ENCODE measurements at regions not wholly inside any gene's neighbourhood (a gene's known extent, or its start where the extent isn't known, plus 50 kb on each side); places are given as distances from the start of the nearest gene placed in this dataset.

DNA sequence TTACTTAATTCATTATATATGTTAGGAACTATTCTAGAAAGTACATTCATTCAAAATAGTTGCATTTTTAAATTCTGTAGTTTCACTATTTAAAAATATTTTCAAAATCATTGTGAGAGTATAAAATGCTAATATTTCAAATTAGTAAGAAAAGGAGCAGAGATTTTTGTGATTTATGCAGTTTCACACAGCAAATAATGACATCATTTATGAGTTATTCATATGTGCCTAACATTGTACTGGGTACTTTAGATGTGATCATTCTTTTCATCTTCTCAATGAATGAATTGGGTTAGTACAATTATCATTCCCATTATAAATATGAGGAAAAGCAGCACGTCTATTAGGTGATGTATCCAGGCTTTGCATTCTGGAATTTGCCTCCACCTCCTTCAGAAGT is 1451.0 kb upstream of the IGFBP7 start:
- DNase-seq (ENCODE audit: low spot score) (no peak), FAIRE-seq (no peak)

DNA sequence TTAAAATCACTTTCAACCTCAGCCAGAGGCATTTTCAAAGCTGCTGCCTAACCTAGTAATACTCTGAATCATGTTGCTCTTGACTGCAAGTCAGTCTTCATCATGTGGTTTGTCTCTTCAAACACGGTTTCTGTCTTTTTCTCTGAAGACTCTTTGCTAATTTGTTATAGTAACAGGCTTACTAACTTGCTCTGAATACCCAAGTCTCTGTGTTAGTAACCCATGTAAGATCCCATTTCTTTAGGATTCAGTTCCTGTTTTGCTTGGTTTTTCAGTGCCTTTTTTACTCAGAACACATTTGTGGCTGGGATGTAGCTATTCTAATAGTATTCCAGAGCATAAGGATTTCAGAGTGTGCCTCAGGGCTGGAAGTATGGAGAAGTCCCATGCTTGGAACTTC is 1450.6 kb upstream of the IGFBP7 start:
- DNase-seq (ENCODE audit: low spot score): no peak
- no peak for FAIRE-seq

DNA sequence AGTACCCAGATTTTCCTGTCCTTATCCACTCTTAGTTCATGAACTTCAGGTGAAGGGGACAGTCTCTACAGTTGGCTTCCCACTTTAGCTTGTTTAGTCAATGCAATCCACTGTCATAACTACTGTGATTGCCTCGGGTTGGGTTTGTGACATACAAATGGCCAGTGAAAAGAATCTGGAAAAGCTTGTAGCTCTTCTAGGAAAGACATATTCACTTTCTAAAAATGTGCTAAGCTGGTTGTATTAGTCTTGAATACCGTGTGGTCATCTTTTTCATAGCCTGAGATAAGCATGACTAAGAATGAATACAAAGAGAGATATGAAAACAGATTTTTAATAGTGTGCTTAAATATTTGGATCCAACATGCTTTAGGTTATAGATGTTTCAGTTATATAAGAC is 1443.5 kb upstream of the IGFBP7 start:
- FAIRE-seq (no peak), DNase-seq (ENCODE audit: low spot score) (no peak)

DNA sequence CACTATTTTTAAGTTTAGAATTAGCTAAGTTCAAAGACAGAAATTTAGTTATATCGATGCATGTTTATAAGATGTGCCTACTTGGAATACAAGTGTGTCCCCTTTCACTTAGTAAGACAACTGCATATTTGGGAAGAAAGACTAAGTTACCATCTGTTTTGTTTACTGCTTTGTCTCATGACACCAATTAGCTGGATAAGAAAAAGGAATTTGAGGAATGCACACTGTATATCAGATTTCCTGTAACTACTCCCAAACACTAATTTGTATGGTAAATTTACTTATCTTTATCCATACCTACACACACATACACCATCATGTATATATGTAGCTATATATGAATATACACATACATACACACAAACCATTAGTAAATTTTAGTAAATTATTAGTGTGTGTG is 1442.8 kb upstream of the IGFBP7 start:
- no peak for FAIRE-seq

DNA sequence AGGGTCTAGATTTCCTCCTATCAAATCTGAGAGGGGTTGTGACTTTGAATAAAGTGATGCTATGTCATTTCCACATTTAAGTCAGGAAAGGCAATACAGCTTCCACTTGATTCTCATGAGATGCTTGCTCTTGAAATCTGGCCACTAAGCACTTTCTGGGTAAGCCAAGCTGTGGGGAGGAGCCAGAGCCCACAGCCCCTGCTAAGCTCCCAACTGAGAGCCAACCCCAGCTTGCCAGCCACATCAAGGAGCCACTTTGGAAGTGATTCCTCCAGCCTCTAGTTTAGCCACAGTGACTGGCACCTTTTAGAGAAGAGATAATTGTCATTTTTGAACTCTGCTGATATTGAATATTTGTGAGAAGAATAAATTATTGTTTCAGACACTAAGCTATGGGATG is 1441.5 kb upstream of the IGFBP7 start:
- DNase-seq (ENCODE audit: low spot score) (no peak), FAIRE-seq (no peak)

More for the DNA sequence above, 1442.8 kb upstream of the IGFBP7 start:
- DNase-seq (ENCODE audit: low spot score): no peak

DNA sequence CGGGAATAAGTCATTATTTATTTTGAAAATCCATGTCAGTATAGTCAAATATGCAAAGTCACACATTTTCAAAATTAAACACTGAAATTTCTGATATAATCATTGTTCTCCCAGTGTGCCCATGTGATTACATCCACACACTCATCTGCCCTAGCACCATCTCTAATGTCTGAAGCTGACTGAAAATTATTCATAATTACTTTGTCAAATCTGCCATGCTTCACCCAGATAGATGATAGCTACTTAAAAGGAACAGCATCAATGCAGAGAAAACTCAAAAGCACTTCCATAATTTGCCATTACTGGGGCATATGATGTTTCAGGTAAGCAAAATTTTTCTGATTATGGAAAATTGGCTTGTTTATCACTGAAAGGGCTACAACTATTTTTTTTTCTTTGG is 1433.3 kb upstream of the IGFBP7 start:
- no peak for DNase-seq (ENCODE audit: low spot score)

DNA sequence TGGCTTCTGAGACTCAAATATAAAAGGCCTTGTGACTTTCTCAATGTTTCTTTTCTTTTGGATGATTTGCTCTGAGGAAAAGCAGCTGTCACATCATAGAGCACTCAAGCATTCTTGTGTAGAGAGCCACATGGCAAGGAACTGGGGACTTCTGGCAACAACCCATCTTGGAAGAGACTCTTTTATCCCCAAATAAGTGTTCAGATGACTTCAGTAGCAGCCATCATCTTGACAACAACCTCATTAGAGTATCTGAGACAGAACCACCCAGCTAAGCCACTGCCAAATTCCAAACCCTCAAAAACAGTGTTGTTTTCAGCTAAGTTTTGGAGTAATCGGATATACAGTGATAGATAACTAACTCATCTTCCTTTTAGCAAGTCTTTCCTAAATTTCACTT is 1431.7 kb upstream of the IGFBP7 start:
- FAIRE-seq (no peak), DNase-seq (ENCODE audit: low spot score) (no peak)

More for the DNA sequence above, 1433.3 kb upstream of the IGFBP7 start:
- FAIRE-seq: no peak

DNA sequence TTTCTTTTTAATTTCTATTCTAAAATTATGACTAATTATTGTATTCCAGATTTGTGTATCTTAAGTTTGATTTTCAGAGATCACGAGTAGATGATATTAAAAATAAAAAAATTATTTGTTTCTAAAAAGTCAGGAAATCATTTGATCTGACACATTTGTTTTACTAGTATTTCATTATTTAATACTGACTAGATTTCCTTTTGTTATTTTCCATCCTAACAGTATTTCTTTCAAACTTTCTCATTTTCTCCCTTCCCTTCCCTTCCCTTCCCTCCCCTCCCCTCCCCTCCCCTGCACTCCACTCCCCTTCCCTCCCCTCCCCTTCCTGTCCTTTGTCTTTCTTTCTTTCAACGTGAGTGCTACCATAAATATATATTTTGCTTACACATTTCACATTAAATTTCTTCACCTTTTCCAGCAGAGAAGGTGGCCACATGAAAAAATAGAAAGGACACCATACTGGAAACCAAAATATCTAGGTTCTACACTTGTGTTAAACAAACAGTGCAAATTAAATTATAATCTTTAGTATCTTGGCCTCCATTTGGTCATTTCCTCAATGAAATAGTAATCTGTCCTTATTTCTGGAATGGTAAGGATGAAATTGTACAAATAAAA is 1412.7 kb upstream of the IGFBP7 start:
- no peak for DNase-seq (ENCODE audit: low spot score)
- no peak for FAIRE-seq

DNA sequence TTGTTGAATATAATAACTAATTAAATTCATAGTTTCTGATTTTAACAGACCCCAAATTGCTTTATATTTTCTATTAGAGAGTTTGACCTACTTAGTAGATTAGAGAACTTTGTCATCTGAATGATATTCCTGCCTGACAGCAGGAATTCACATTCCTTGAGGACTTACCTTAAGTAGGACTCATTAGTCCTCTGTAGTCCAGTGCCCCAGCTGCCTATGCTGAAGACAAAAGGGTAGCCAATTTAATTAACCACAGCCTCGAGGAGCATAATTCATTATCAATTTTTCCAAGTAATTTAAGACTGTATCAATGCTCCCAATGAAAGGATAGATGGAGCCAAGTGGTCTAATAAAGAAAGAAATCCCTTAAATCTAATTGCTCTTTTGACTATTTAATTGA is 1405.0 kb upstream of the IGFBP7 start:
- FAIRE-seq (no peak), DNase-seq (ENCODE audit: low spot score) (no peak)

DNA sequence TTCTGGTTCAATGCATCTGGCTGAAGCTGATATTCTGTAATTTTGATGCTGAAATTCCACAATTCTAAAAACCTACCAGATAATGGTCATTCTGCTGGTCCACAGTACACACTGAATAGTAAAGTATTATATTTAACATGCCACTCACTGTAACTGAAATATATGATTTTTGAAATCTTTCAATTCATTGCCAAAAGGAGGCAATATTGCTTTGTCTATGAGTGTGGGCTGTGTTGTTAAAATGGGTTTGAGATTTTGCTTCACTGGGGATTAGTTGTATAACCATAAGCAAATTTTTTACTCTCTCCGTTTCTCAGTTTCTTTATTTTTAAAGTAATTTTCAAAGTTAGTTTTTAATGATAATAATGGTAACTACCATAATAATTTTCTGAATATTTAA is 1404.1 kb upstream of the IGFBP7 start:
- DNase-seq (ENCODE audit: low spot score) (no peak), FAIRE-seq (no peak)

DNA sequence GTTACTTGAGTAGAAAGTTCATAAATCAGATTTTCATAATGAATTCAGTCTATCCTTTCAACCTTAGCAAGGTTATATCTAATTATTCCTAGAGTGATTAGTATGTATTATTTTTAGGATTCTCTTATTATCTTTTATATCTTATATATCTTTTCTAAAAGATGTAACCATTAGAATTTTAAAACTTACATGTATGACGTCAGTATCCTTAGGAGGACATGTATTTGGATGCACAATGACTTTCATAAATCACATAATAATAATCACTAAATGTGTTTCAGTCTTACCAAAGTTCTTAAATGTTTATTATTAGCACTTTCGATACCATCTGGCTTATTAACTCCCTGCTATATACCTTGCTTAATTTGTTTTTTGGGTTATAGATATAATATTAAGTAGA is 1400.5 kb upstream of the IGFBP7 start:
- DNase-seq (ENCODE audit: low spot score) (no peak), FAIRE-seq (no peak)

DNA sequence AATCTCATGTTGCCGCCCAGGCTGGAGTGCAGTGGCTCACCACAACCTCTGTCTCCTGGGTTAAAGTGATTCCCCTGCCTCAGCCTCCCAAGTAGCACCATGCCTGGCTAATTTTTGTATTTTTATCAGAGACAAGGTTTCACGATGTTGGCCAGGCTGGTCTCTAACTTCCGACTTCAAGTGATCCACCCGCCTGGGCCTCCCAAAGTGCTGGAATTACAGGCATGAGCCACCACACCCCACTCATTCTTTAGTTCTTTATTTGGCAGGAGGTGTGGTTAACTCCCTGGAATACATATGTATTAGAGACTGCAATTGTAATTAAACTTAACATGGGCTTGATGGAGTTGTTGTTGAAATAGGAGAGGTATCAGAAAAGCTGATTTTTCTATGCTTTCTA is 1396.9 kb upstream of the IGFBP7 start:
- DNase-seq (ENCODE audit: low spot score): no peak
- FAIRE-seq: no peak

DNA sequence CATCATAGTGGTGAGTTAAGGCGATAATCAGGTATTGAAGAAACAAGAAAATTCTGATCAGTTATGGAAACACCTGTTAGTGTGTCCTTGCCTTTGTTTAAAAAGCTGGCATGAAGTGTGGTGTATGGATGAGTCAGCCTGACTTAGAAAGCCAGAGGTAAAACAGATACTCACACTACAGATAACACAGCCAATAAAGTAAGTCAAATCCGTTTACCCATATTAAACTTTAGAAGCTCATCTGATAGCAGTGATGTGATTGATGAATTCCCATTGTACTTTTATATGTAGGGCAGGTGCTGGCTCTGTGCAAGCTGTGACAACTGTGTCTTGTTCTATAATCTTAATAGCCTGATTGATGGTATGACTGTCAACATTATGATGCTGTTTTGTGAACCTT is 1392.7 kb upstream of the IGFBP7 start:
- DNase-seq (ENCODE audit: low spot score) (no peak), FAIRE-seq (no peak)

DNA sequence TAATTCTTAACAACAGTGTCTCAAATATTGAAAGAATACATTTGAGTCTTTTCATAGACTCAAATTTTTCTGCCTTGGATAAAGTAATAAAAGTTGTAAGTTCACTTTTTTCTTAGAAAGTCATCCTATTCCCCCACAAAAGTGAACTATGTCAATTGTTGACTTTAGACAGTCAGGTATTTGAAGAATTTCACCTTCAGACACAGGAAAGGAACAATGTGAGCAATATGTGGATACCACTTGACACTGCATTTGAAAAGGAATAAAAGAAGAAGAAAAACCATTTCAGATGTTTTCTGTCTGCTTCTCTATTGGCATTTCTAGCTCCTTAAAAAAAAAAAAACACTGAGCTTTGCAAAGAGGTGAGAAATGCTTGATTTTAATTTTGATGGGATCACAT is 1389.0 kb upstream of the IGFBP7 start:
- no peak for FAIRE-seq

DNA sequence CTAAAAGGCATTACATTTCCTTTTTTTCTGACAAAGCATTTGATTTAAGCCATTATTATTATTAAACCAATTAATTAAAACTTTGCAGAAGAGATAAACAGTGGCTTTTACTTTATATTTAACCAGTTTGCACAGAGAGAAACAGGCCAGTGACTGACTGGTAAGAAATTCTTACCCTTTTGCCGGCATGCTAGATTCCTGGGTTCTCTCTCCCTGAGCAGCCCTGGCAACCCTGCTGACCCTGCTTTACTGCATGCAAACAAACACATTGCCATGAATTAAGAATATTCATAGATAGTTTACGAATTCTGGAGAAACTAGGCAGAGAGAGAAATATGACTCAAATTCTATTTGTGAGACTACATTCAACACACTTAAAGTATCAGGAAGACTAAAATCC is 1381.4 kb upstream of the IGFBP7 start:
- no peak for DNase-seq (ENCODE audit: low spot score)
- no peak for FAIRE-seq

More for the DNA sequence above, 1389.0 kb upstream of the IGFBP7 start:
- DNase-seq (ENCODE audit: low spot score): no peak

DNA sequence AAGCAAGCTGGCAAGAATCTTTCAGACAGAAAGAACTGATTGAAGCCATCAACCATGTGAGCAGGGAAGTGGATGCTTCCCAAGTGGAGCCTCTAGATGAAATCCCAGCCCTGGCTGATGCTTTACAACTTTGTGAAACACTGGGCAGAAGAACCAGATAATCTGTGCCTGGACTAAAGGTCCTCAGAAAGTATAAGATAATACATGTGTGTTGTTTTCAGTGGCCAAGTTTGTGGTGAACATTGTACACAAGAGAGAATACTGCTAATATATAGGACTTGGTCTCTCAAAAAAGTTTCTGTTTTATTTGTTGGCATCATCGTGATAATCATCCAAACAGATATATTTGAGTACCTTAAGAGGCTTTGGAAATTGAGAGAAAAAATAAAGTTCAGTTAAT is 1367.8 kb upstream of the IGFBP7 start:
- FAIRE-seq: no peak
- DNase-seq (ENCODE audit: low spot score): no peak

DNA sequence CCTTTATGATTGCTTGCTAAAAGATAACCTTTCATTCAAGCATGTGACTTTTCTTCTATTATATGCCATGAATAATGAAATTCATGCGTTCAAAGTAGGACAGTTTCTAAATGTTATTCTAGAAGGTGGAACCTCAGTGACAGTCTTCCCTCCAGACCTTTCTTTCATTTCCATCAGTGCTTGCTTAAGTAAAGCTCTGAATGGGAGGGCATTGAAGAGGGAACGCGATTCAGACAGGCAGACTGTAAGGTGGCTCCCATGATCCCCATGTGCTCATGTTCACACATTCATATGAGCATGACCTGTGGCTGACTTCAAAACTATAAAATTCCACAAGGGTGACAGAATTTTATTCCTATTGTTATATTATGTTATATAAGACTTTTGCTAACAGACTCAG is 1367.3 kb upstream of the IGFBP7 start:
- no peak for FAIRE-seq

DNA sequence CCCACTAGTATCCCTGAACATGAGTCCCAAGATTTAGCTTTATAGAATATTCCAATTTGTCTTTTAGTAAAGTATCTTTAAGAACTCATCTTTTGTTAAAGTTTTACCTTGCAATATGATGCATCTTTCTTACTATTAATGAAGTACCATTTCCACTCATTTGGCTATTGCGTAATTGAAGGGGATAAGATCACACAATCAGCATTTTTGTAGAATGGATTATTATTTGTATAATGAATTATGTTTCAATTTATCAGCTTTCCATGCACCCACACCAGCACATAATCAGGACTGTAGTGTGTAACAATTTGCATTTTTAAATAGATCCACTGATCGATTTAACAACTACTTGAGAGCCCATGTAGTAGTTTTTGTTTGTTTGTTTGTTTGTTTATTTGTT is 1364.9 kb upstream of the IGFBP7 start:
- FAIRE-seq: no peak

More for the DNA sequence above, 1367.3 kb upstream of the IGFBP7 start:
- DNase-seq (ENCODE audit: low spot score): no peak

DNA sequence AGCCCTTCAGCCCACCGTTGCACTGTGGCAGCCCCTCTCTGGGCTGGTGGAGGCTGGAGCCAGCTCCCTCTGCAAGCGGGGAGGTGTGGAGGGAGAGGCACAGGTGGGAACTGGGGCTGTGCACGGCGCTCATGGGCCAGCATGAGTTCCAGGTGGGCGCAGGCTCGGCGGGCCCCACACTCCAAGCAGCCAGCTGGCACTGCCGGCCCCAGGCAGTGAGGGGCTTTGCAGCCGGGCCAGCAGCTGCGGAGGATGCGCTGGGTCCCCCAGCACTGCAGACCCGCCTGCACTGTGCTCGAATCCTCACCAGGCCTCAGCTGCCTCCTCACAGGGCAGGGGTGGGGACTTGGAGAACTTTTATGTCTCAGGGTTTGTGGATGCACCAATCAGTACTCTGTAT is 1354.8 kb upstream of the IGFBP7 start:
- no peak for FAIRE-seq
- DNase-seq (ENCODE audit: low spot score): no peak

More for the DNA sequence above, 1364.9 kb upstream of the IGFBP7 start:
- no peak for DNase-seq (ENCODE audit: low spot score)

DNA sequence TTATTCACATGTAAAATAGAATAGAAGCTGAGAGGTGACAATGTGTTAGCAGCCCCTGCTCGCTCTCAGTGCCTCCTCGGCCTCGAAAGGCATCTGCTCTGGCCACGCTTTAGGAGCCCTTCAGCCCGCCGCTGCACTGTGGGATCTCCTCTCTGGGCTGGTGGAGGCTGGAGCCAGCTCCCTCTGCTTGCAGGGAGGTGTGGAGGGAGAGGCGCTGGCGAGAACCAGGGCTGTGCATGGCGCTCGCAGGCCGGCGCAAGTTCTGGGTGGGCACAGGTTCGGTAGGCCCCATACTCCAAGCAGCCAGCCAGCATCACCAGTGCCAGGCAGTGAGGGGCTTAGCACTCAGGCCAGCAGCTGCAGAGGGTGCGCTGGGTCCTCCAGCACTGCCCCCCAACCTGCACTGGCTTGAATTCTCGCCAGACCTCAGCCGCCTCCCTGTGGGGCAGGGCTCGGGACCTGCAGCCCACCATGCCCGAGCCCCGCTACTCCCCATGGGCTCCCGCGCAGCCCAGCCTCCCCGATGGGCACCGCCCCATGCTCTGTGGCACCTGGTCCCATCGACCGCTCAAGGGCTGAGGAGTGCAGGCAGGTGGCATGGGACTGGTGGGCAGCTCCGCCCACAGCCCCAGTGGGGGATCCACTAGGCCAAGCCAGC is 1346.7 kb upstream of the IGFBP7 start:
- no peak for FAIRE-seq
- DNase-seq (ENCODE audit: low spot score): no peak

DNA sequence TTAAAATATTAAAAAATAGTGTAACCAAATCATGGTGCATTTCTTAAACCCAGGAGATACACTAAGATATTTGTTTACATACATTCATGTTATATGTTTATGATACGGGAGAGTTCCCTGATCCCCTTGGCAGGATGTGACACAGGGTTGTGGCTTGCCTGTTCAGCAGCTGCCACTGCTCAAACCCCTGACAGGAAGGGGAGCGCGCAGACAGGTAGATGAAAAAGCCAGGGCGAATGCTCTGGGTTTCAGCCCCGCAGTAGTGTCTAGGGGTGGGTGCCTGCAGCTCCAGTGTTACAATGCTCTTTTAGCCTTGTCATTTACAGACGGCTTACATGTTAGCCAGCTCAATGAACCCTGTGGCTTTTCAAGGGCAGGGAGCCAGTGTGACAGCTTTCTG is 1343.8 kb upstream of the IGFBP7 start:
- FAIRE-seq (no peak), DNase-seq (ENCODE audit: low spot score) (no peak)

DNA sequence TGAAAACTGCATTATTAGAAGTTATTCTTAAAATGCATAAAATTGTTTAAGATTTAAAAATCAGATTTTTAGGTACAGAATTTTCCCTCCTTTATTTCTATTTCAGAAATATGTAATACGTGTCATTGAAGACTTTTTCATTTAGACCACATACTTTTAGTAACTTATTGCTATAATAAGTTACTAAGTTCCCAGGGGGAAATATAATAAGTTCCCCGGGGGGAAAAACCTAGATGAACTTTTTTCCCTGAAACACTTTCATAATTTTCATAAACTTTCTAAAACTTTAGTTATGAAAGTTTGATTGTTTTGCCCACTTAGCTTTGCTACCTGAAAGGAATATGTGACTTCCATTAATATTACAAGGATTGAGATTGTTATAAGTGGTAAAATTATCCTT is 1341.5 kb upstream of the IGFBP7 start:
- DNase-seq (ENCODE audit: low spot score) (no peak), FAIRE-seq (no peak)

DNA sequence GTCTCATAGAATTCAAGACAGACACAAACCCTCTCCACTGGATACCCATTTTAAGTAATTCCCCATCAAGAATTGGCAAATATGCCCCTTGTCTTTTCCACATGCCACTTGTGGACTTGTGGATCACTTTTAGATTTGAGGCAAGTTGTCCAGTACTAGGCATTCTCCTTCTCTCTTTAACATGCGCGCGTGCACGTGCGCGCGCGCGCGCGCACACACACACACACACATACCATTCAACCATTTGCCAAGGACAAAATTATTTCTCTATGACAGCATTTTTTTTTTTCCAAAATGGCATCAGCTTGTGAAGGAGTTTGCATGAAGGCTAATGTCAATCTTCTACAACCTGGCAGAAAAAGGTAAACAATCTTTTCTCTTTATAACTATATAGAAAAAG is 1325.7 kb upstream of the IGFBP7 start:
- FAIRE-seq (no peak), DNase-seq (ENCODE audit: low spot score) (no peak)

DNA sequence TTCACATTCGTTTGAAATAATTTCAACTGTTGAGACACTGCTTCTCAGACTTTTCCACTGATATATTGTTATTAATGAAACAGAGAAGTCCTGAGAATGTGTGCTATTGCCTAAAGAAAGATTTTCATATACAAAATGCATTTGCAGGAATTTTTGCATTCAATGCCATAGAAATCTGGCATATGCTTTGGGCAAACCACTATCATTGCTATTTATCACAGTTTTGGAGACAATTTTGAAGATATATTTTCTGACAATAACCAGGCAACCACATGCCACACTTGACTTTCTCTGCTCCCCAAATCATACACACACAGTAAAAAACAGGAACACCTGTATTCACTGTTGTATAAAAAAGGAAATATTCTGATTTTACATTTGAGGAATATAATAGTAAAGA is 1303.7 kb upstream of the IGFBP7 start:
- FAIRE-seq: no peak
- no peak for DNase-seq (ENCODE audit: low spot score)
